Stimulated activated effector memory CD8-positive, alpha-beta T cell treated with anti-CD3 and anti-CD28 coated beads, Interleukin-12 subunit alpha, Interleukin-12 subunit beta, amount 100 ng/mL, for 72 hours (primary cell): ENCODE measurements at regions not wholly inside any gene's neighbourhood (a gene's known extent, or its start where the extent isn't known, plus 50 kb on each side); places are given as distances from the start of the nearest gene placed in this dataset.

Experiments
- ATAC-seq: fragments of 150-1000 bp; cut with Tn5 transposase; 2 replicates; pipeline ENCODE4 v1.10.0; 2021
- DNase-seq, 2 donors: peaks; one replicate each; pipeline ENCODE4 v3.0.0; 2021 to 2022; ENCODE audit warnings: low spot score in 2 of 2
- H3K27ac Mint-ChIP-seq: one replicate; pipeline ENCODE4 v1.8.0; 2022; ENCODE audit warnings: mild to moderate bottlenecking, mixed read lengths
- H3K36me3 Mint-ChIP-seq: one replicate; pipeline ENCODE4 v1.8.0; 2022; ENCODE audit warnings: mild to moderate bottlenecking, mixed read lengths
- H3K4me1 Mint-ChIP-seq: one replicate; pipeline ENCODE4 v1.8.0; 2022; ENCODE audit warnings: mixed read lengths
- H3K4me3 Mint-ChIP-seq: one replicate; pipeline ENCODE4 v1.8.0; 2022; ENCODE audit warnings: mild to moderate bottlenecking, mixed read lengths
- H3K9me3 Mint-ChIP-seq: one replicate; pipeline ENCODE4 v1.8.0; 2022; ENCODE audit warnings: mixed read lengths

GRCh38 chr11:28756977-28757376 is 648.8 kb downstream of the METTL15 start:
- no peaks in the 10 kb centered on the region for H3K36me3 Mint-ChIP-seq
- no peaks in the 10 kb centered on the region for H3K4me1 Mint-ChIP-seq
- H3K4me3 Mint-ChIP-seq = no peak overlapping the region
- no peak overlapping the region for H3K27ac Mint-ChIP-seq
- peaks cover 13% of the 10 kb centered on the region for H3K9me3 Mint-ChIP-seq
- ATAC-seq = no peak
- DNase-seq = no peak

- Mint-ChIP-seq H3K27ac (no peak overlapping the region), H3K36me3 (no peaks in the 10 kb centered on the region), H3K4me1 (no peaks in the 10 kb centered on the region), H3K4me3 (no peak overlapping the region), H3K9me3 (peaks cover 19% of the 10 kb centered on the region)
- DNase-seq (no peak), ATAC-seq (no peak)
Observed at GRCh38 chr11:28743061-28743550, 634.9 kb downstream of the METTL15 start.

- no peak overlapping the region for H3K27ac Mint-ChIP-seq
- no peaks in the 10 kb centered on the region for H3K4me1 Mint-ChIP-seq
- no peak overlapping the region for H3K4me3 Mint-ChIP-seq
- no peak for ATAC-seq
- no peaks in the 10 kb centered on the region for H3K36me3 Mint-ChIP-seq
- H3K9me3 Mint-ChIP-seq = peaks cover 10% of the 10 kb centered on the region
- DNase-seq = no peak
Observed at GRCh38 chr11:28739489-28740280, 631.5 kb downstream of the METTL15 start.

GRCh38 chr11:28738549-28738948 is 630.4 kb downstream of the METTL15 start:
- no peak overlapping the region for H3K4me3 Mint-ChIP-seq
- DNase-seq (no peak), ATAC-seq (no peak)
- H3K4me1 Mint-ChIP-seq = no peaks in the 10 kb centered on the region
- H3K27ac Mint-ChIP-seq = no peak overlapping the region
- H3K36me3 Mint-ChIP-seq = no peaks in the 10 kb centered on the region
- H3K9me3 Mint-ChIP-seq = peaks cover 11% of the 10 kb centered on the region

GRCh38 chr11:28736256-28736655 is 628.1 kb downstream of the METTL15 start:
- ATAC-seq (no peak), DNase-seq (no peak)
- peaks cover 14% of the 10 kb centered on the region for H3K9me3 Mint-ChIP-seq
- H3K4me3 Mint-ChIP-seq = no peak overlapping the region
- H3K27ac Mint-ChIP-seq = no peak overlapping the region
- no peaks in the 10 kb centered on the region for H3K36me3 Mint-ChIP-seq
- no peaks in the 10 kb centered on the region for H3K4me1 Mint-ChIP-seq

- H3K36me3 Mint-ChIP-seq = no peaks in the 10 kb centered on the region
- no peaks in the 10 kb centered on the region for H3K4me1 Mint-ChIP-seq
- H3K4me3 Mint-ChIP-seq = no peak overlapping the region
- H3K9me3 Mint-ChIP-seq = peaks cover 12% of the 10 kb centered on the region
- no peak overlapping the region for H3K27ac Mint-ChIP-seq
- DNase-seq = no peak
- no peak for ATAC-seq
Observed at GRCh38 chr11:28735511-28735910, 627.3 kb downstream of the METTL15 start.

GRCh38 chr11:28730889-28731288 is 622.7 kb downstream of the METTL15 start:
- peaks cover 16% of the 10 kb centered on the region for H3K9me3 Mint-ChIP-seq
- no peak for DNase-seq
- H3K4me1 Mint-ChIP-seq = no peaks in the 10 kb centered on the region

GRCh38 chr11:28730336-28730735 is 622.1 kb downstream of the METTL15 start:
- H3K4me3 Mint-ChIP-seq = no peak overlapping the region
- H3K36me3 Mint-ChIP-seq = no peaks in the 10 kb centered on the region
- no peaks in the 10 kb centered on the region for H3K4me1 Mint-ChIP-seq
- peaks cover 16% of the 10 kb centered on the region for H3K9me3 Mint-ChIP-seq
- H3K27ac Mint-ChIP-seq = no peak overlapping the region
- no peak for ATAC-seq
- DNase-seq = no peak

More at GRCh38 chr11:28730889-28731288, 622.7 kb downstream of the METTL15 start:
- H3K27ac Mint-ChIP-seq = no peak overlapping the region
- no peaks in the 10 kb centered on the region for H3K36me3 Mint-ChIP-seq
- ATAC-seq = no peak
- H3K4me3 Mint-ChIP-seq = no peak overlapping the region

- DNase-seq = no peak
- Mint-ChIP-seq H3K9me3 (peaks cover 16% of the 10 kb centered on the region), H3K36me3 (no peaks in the 10 kb centered on the region), H3K4me3 (no peak overlapping the region), H3K27ac (no peak overlapping the region), H3K4me1 (no peaks in the 10 kb centered on the region)
- ATAC-seq = no peak
Observed at GRCh38 chr11:28729339-28729738, 621.2 kb downstream of the METTL15 start.

- Mint-ChIP-seq H3K4me1 (no peaks in the 10 kb centered on the region), H3K27ac (no peak overlapping the region), H3K4me3 (no peak overlapping the region), H3K9me3 (peaks cover 14% of the 10 kb centered on the region), H3K36me3 (no peaks in the 10 kb centered on the region)
- DNase-seq = no peak
- ATAC-seq = no peak
Observed at GRCh38 chr11:28728666-28729065, 620.5 kb downstream of the METTL15 start.

- no peak overlapping the region for H3K27ac Mint-ChIP-seq
- peaks cover 9% of the 10 kb centered on the region for H3K9me3 Mint-ChIP-seq
- ATAC-seq (no peak), DNase-seq (no peak)
- no peak overlapping the region for H3K4me3 Mint-ChIP-seq
- no peaks in the 10 kb centered on the region for H3K4me1 Mint-ChIP-seq
- H3K36me3 Mint-ChIP-seq = no peaks in the 10 kb centered on the region
Observed at GRCh38 chr11:28727254-28727653, 619.1 kb downstream of the METTL15 start.

GRCh38 chr11:28726432-28726831 is 618.2 kb downstream of the METTL15 start:
- Mint-ChIP-seq H3K4me3 (no peak overlapping the region), H3K9me3 (peaks cover 9% of the 10 kb centered on the region), H3K27ac (no peak overlapping the region), H3K36me3 (no peaks in the 10 kb centered on the region), H3K4me1 (no peaks in the 10 kb centered on the region)
- DNase-seq (no peak), ATAC-seq (no peak)

- no peak overlapping the region for H3K27ac Mint-ChIP-seq
- H3K4me1 Mint-ChIP-seq = no peaks in the 10 kb centered on the region
- ATAC-seq (no peak), DNase-seq (no peak)
- H3K9me3 Mint-ChIP-seq = peaks cover 13% of the 10 kb centered on the region
- no peaks in the 10 kb centered on the region for H3K36me3 Mint-ChIP-seq
- H3K4me3 Mint-ChIP-seq = no peak overlapping the region
Observed at GRCh38 chr11:28715726-28716125, 607.5 kb downstream of the METTL15 start.

GRCh38 chr11:28713850-28714249 is 605.7 kb downstream of the METTL15 start:
- Mint-ChIP-seq H3K36me3 (no peaks in the 10 kb centered on the region), H3K4me3 (no peak overlapping the region)

GRCh38 chr11:28708075-28708474 is 599.9 kb downstream of the METTL15 start:
- peaks cover 16% of the 10 kb centered on the region for H3K9me3 Mint-ChIP-seq
- no peak overlapping the region for H3K27ac Mint-ChIP-seq
- ATAC-seq = no peak
- no peak for DNase-seq
- H3K4me3 Mint-ChIP-seq = no peak overlapping the region
- no peaks in the 10 kb centered on the region for H3K4me1 Mint-ChIP-seq
- H3K36me3 Mint-ChIP-seq = no peaks in the 10 kb centered on the region

More at GRCh38 chr11:28713850-28714249, 605.7 kb downstream of the METTL15 start:
- Mint-ChIP-seq H3K4me1 (no peaks in the 10 kb centered on the region), H3K9me3 (peaks cover 19% of the 10 kb centered on the region), H3K27ac (no peak overlapping the region)
- ATAC-seq (no peak), DNase-seq (no peak)

- H3K9me3 Mint-ChIP-seq = peaks cover 12% of the 10 kb centered on the region
- H3K4me3 Mint-ChIP-seq = no peak overlapping the region
- no peak overlapping the region for H3K27ac Mint-ChIP-seq
- DNase-seq (no peak), ATAC-seq (no peak)
- H3K4me1 Mint-ChIP-seq = no peaks in the 10 kb centered on the region
- no peaks in the 10 kb centered on the region for H3K36me3 Mint-ChIP-seq
Observed at GRCh38 chr11:28704801-28705200, 596.6 kb downstream of the METTL15 start.
